Large intestine (tissue), 3 donors: ENCODE measurements at regions not wholly inside any gene's neighbourhood (a gene's known extent, or its start where the extent isn't known, plus 50 kb on each side); places are given as distances from the start of the nearest gene placed in this dataset.

Experiments
- DNase-seq, 2 donors: peaks; one replicate each; pipeline versions ENCODE4 v3.0.0 to v3.0.0-alpha.2; 2013
- H3K27ac ChIP-seq: one replicate; pipeline ENCODE4 v1.5.1; 2013; ENCODE audit warnings: low read length
- H3K27me3 ChIP-seq: 2 replicates; pipeline ENCODE4 v1.6.1; 2013; ENCODE audit warnings: low read length; ENCODE audit not compliant: control insufficient read depth, insufficient read depth
- H3K36me3 ChIP-seq: 2 replicates; pipeline ENCODE4 v1.6.1; 2013; ENCODE audit warnings: low read length; ENCODE audit not compliant: control insufficient read depth, insufficient read depth
- H3K4me1 ChIP-seq: one replicate; pipeline ENCODE4 v1.6.1; 2013; ENCODE audit warnings: low read length; ENCODE audit not compliant: control insufficient read depth, insufficient read depth
- H3K4me3 ChIP-seq: one replicate; pipeline ENCODE4 v1.5.1; 2013; ENCODE audit warnings: low read length
- H3K9me3 ChIP-seq: one replicate; pipeline ENCODE4 v1.6.1; 2013; ENCODE audit warnings: mild to moderate bottlenecking, low read depth, low read length, moderate library complexity; ENCODE audit not compliant: control insufficient read depth
- WGBS: methylation state at CpG from one replicate; pipeline ENCODE4 v1.1.5; 2013; ENCODE audit warnings: low lambda C conversion rate; ENCODE audit not compliant: insufficient coverage; 5-methylcytosine and 5-hydroxymethylcytosine counted together

GRCh38 chr7:157086508-157087187, 52.1 kb upstream of the UBE3C start:
- Histone ChIP-seq H3K9me3 (peaks cover 6% of the 10 kb centered on the region), H3K4me1 (no peaks in the 10 kb centered on the region), H3K27ac (no peak overlapping the region), H3K4me3 (no peak overlapping the region), H3K27me3 (peaks cover 5% of the 10 kb centered on the region), H3K36me3 (no peaks in the 10 kb centered on the region)
- no CpG with 5 or more reads among the region's 9 CpGs for WGBS
- no peak for DNase-seq

GRCh38 chr7:157087646-157088045, 51.1 kb upstream of the UBE3C start:
- Histone ChIP-seq H3K9me3 (peaks cover 6% of the 10 kb centered on the region), H3K4me1 (no peaks in the 10 kb centered on the region), H3K27me3 (peaks cover 5% of the 10 kb centered on the region), H3K27ac (no peak overlapping the region), H3K4me3 (no peak overlapping the region), H3K36me3 (no peaks in the 10 kb centered on the region)
- 90% methylated on average over 5 of the region's 24 CpGs for WGBS
- no peak for DNase-seq

- Histone ChIP-seq H3K4me3 (no peak overlapping the region), H3K9me3 (peaks cover 6% of the 10 kb centered on the region), H3K36me3 (no peaks in the 10 kb centered on the region), H3K4me1 (no peaks in the 10 kb centered on the region), H3K27ac (no peak overlapping the region), H3K27me3 (peaks cover 5% of the 10 kb centered on the region)
- no peak for DNase-seq
- WGBS: 100% methylated on average over 1 of the region's 11 CpGs
These were observed 50.6 kb upstream of the UBE3C start for GRCh38 chr7:157088136-157088535.
